Neural cell (in vitro differentiated cells): ENCODE measurements at regions not wholly inside any gene's neighbourhood (a gene's known extent, or its start where the extent isn't known, plus 50 kb on each side); places are given as distances from the start of the nearest gene placed in this dataset.

Experiments
- H2AFZ ChIP-seq: fragments of 200-600, 300-800 bp; sonication (generic), shearing (Covaris generic); 2 replicates; pipeline ENCODE4 v1.6.0; 2014; ENCODE audit warnings: low read depth, mild to moderate bottlenecking, antibody characterized with exemption, low read length, moderate library complexity
- H3F3A ChIP-seq: fragments of 200-600 bp; shearing (Covaris generic); 2 replicates; pipeline ENCODE4 v1.6.1; 2016; ENCODE audit warnings: mild to moderate bottlenecking, moderate library complexity, mixed read lengths, antibody characterized with exemption, low read length; ENCODE audit not compliant: insufficient read depth, poor library complexity, severe bottlenecking
- H3K27ac ChIP-seq: fragments of 200-600, 300-800 bp; sonication (generic), shearing (Covaris generic); 2 replicates; pipeline ENCODE4 v1.5.1; 2014; ENCODE audit warnings: mild to moderate bottlenecking, low read length, moderate library complexity
- H3K27me3 ChIP-seq: fragments of 300-800, 200-600 bp; sonication (generic), shearing (Covaris generic); 2 replicates; pipeline ENCODE4 v1.6.0; 2014; ENCODE audit warnings: mild to moderate bottlenecking, low read depth, low read length, moderate library complexity; ENCODE audit not compliant: insufficient read depth
- H3K36me3 ChIP-seq: fragments of 300-800, 200-600 bp; sonication (generic), shearing (Covaris generic); 2 replicates; pipeline ENCODE4 v1.5.1; 2014; ENCODE audit warnings: mild to moderate bottlenecking, antibody characterized with exemption, low read length, moderate library complexity; ENCODE audit not compliant: insufficient read depth
- H3K4me2 ChIP-seq: fragments of 300-800, 200-600 bp; sonication (generic), shearing (Covaris generic); 2 replicates; pipeline ENCODE4 v1.6.0; 2014; ENCODE audit warnings: mild to moderate bottlenecking, low read length
- H3K4me3 ChIP-seq: fragments of 300-800, 200-600 bp; sonication (generic), shearing (Covaris generic); 2 replicates; pipeline ENCODE4 v1.5.1; 2014; ENCODE audit warnings: mild to moderate bottlenecking, low read length, moderate library complexity
- H3K79me2 ChIP-seq: fragments of 200-600 bp; shearing (Covaris generic); replicated peaks from 2 replicates; pipeline ENCODE4 v1.6.0; 2014; ENCODE audit warnings: mild to moderate bottlenecking, low read length, moderate library complexity; ENCODE audit not compliant: insufficient read depth
- H3K9ac ChIP-seq: fragments of 300-800, 200-600 bp; sonication (generic), shearing (Covaris generic); 2 replicates; pipeline ENCODE4 v1.6.1; 2016; ENCODE audit warnings: mild to moderate bottlenecking, low read length, mixed read lengths
- H3K9me2 ChIP-seq: fragments of 200-600 bp; shearing (Covaris generic); 2 replicates; pipeline ENCODE4 v1.6.1; 2016; ENCODE audit warnings: mild to moderate bottlenecking, low read length, mixed read lengths; ENCODE audit not compliant: insufficient read depth
- H3K9me3 ChIP-seq: fragments of 200-600, 300-800 bp; sonication (generic), shearing (Covaris generic); 2 replicates; pipeline ENCODE4 v1.6.1; 2016; ENCODE audit warnings: mild to moderate bottlenecking, mixed run types, low read length, moderate library complexity, mixed read lengths
- H4K20me1 ChIP-seq: fragments of 200-600 bp; shearing (Covaris generic); 2 replicates; pipeline ENCODE4 v1.6.1; 2016; ENCODE audit warnings: mild to moderate bottlenecking, mixed run types; ENCODE audit not compliant: insufficient read depth
- CTCF ChIP-seq: fragments of 450-650 bp; IDR thresholded peaks from 2 replicates; pipeline ENCODE4 v1.5.1; 2014; ENCODE audit warnings: antibody characterized with exemption, mild to moderate bottlenecking, moderate library complexity; ENCODE audit not compliant: poor library complexity, severe bottlenecking
- EP300 ChIP-seq: fragments of 450-650 bp; conservative IDR thresholded peaks from 2 replicates; pipeline ENCODE4 v1.6.1; 2014; ENCODE audit warnings: antibody characterized with exemption, mild to moderate bottlenecking, moderate library complexity; ENCODE audit not compliant: poor library complexity, severe bottlenecking
- EZH2 ChIP-seq: fragments of 200-600, 300-800 bp; shearing (Covaris generic), sonication (generic); IDR thresholded peaks from 2 replicates; pipeline ENCODE4 v1.6.1; 2014; ENCODE audit warnings: antibody characterized with exemption, low read length, borderline replicate concordance, mild to moderate bottlenecking; ENCODE audit not compliant: insufficient read depth, poor library complexity, severe bottlenecking
- MXI1 ChIP-seq: fragments of 450-650 bp; conservative IDR thresholded peaks from 2 replicates; pipeline ENCODE4 v1.6.1; 2014; ENCODE audit warnings: antibody characterized with exemption, mild to moderate bottlenecking; ENCODE audit not compliant: poor library complexity, severe bottlenecking
- POLR2AphosphoS5 ChIP-seq: IDR thresholded peaks from 2 replicates; pipeline ENCODE4 v1.6.1; 2012
- RAD21 ChIP-seq: fragments of 450-650 bp; conservative IDR thresholded peaks from 2 replicates; pipeline ENCODE4 v1.6.1; 2014; ENCODE audit warnings: antibody characterized with exemption, mild to moderate bottlenecking, moderate library complexity
- SMC3 ChIP-seq: fragments of 450-650 bp; conservative IDR thresholded peaks from 2 replicates; pipeline ENCODE4 v1.6.1; 2014; ENCODE audit warnings: antibody characterized with exemption, mild to moderate bottlenecking, moderate library complexity; ENCODE audit not compliant: poor library complexity
- TAF1 ChIP-seq: IDR thresholded peaks from 2 replicates; pipeline ENCODE4 v1.6.1; 2012; ENCODE audit warnings: low read depth
- TF ChIP-seq, protein P1 (sequence below): IDR thresholded peaks from 2 replicates; pipeline ENCODE4 v1.6.1; 2012; ENCODE audit warnings: borderline replicate concordance

GRCh38 chr2:238754259-238754658 lies 93.6 kb upstream of the TWIST2 start:
- no peaks in the 10 kb centered on the region for H3K27me3 ChIP-seq
- H3K79me2 ChIP-seq, result no peaks in the 10 kb centered on the region
- no peak overlapping the region for H3K4me2 ChIP-seq
- no peaks in the 10 kb centered on the region for H3F3A ChIP-seq
- no peak overlapping the region for H2AFZ ChIP-seq
- H3K27ac ChIP-seq, result no peak overlapping the region
- H3K9me3 ChIP-seq, result no peaks in the 10 kb centered on the region
- no peak overlapping the region for H3K9ac ChIP-seq
- no peaks in the 10 kb centered on the region for H4K20me1 ChIP-seq
- H3K36me3 ChIP-seq, result no peaks in the 10 kb centered on the region
- no peaks in the 10 kb centered on the region for H3K9me2 ChIP-seq
- TF ChIP-seq SMC3, result no peak
- TF ChIP-seq EP300, result no peak
- no peak overlapping the region for H3K4me3 ChIP-seq

- no peaks in the 10 kb centered on the region for H3K79me2 ChIP-seq
- H4K20me1 ChIP-seq, result no peaks in the 10 kb centered on the region
- H3K27ac ChIP-seq, result peak overlapping the region; percentile 10
- H2AFZ ChIP-seq, result no peak overlapping the region
- no peaks in the 10 kb centered on the region for H3K9me3 ChIP-seq
- peak; percentile 34 for TF ChIP-seq EP300
- TF ChIP-seq, protein P1, sequence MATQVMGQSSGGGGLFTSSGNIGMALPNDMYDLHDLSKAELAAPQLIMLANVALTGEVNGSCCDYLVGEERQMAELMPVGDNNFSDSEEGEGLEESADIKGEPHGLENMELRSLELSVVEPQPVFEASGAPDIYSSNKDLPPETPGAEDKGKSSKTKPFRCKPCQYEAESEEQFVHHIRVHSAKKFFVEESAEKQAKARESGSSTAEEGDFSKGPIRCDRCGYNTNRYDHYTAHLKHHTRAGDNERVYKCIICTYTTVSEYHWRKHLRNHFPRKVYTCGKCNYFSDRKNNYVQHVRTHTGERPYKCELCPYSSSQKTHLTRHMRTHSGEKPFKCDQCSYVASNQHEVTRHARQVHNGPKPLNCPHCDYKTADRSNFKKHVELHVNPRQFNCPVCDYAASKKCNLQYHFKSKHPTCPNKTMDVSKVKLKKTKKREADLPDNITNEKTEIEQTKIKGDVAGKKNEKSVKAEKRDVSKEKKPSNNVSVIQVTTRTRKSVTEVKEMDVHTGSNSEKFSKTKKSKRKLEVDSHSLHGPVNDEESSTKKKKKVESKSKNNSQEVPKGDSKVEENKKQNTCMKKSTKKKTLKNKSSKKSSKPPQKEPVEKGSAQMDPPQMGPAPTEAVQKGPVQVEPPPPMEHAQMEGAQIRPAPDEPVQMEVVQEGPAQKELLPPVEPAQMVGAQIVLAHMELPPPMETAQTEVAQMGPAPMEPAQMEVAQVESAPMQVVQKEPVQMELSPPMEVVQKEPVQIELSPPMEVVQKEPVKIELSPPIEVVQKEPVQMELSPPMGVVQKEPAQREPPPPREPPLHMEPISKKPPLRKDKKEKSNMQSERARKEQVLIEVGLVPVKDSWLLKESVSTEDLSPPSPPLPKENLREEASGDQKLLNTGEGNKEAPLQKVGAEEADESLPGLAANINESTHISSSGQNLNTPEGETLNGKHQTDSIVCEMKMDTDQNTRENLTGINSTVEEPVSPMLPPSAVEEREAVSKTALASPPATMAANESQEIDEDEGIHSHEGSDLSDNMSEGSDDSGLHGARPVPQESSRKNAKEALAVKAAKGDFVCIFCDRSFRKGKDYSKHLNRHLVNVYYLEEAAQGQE, result no peak
- H3K4me3 ChIP-seq, result no peak overlapping the region
- H3K36me3 ChIP-seq, result no peaks in the 10 kb centered on the region
- no peaks in the 10 kb centered on the region for H3K27me3 ChIP-seq
- no peaks in the 10 kb centered on the region for H3K9me2 ChIP-seq
- no peaks in the 10 kb centered on the region for H3F3A ChIP-seq
- peak overlapping the region; percentile 4 for H3K9ac ChIP-seq
- no peak overlapping the region for H3K4me2 ChIP-seq
Measured at GRCh38 chr2:238761868-238762267, 86.0 kb upstream of the TWIST2 start.

- H4K20me1 ChIP-seq, result no peaks in the 10 kb centered on the region
- no peaks in the 10 kb centered on the region for H3K9me2 ChIP-seq
- H3K9me3 ChIP-seq, result no peaks in the 10 kb centered on the region
- TF ChIP-seq MXI1, result no peak
- TF ChIP-seq EP300, result no peak
- TF ChIP-seq EZH2, result no peak
- TF ChIP-seq SMC3, result no peak
- TF ChIP-seq, protein P1, result no peak
- no peak for TF ChIP-seq POLR2AphosphoS5
- TF ChIP-seq RAD21, result no peak
- TF ChIP-seq CTCF, result no peak
- TF ChIP-seq TAF1, result no peak
- no peaks in the 10 kb centered on the region for H3F3A ChIP-seq
- H3K27me3 ChIP-seq, result no peaks in the 10 kb centered on the region
- no peak overlapping the region for H3K4me3 ChIP-seq
- no peak overlapping the region for H3K27ac ChIP-seq
- H3K36me3 ChIP-seq, result no peaks in the 10 kb centered on the region
- no peaks in the 10 kb centered on the region for H3K79me2 ChIP-seq
- H2AFZ ChIP-seq, result no peak overlapping the region
- no peak overlapping the region for H3K9ac ChIP-seq
- H3K4me2 ChIP-seq, result no peak overlapping the region
Measured at GRCh38 chr2:238763471-238763995, 84.4 kb upstream of the TWIST2 start.
